Neural progenitor cell (in vitro differentiated cells): ENCODE measurements at regions not wholly inside any gene's neighbourhood (a gene's known extent, or its start where the extent isn't known, plus 50 kb on each side); places are given as distances from the start of the nearest gene placed in this dataset.

Source experiments
- DNase-seq: peaks from one replicate; pipeline ENCODE4 v3.0.0-alpha.2; 2016; ENCODE audit warnings: low spot score
- H2AFZ ChIP-seq: fragments of 200-600 bp; sonication (generic); replicated peaks from 2 replicates; pipeline ENCODE4 v1.6.1; 2016; ENCODE audit warnings: antibody characterized with exemption
- H3F3A ChIP-seq: fragments of 200-600 bp; sonication (generic); 2 replicates; pipeline ENCODE4 v1.6.1; 2016; ENCODE audit warnings: antibody characterized with exemption, low read depth
- H3K27ac ChIP-seq: fragments of 200-600 bp; sonication (generic); 2 replicates; pipeline ENCODE4 v1.5.1; 2016; ENCODE audit warnings: mild to moderate bottlenecking
- H3K27me3 ChIP-seq: fragments of 200-600 bp; sonication (generic); 2 replicates; pipeline ENCODE4 v1.6.1; 2016; ENCODE audit warnings: mild to moderate bottlenecking, moderate library complexity
- H3K36me3 ChIP-seq: fragments of 200-600 bp; sonication (generic); 2 replicates; pipeline ENCODE4 v1.5.1; 2016
- H3K4me1 ChIP-seq: fragments of 200-600 bp; sonication (generic); 2 replicates; pipeline ENCODE4 v1.6.1; 2016; ENCODE audit warnings: mixed run types
- H3K4me2 ChIP-seq: fragments of 200-600 bp; sonication (generic); 2 replicates; pipeline ENCODE4 v1.6.1; 2016
- H3K4me3 ChIP-seq: fragments of 200-600 bp; sonication (generic); 2 replicates; pipeline ENCODE4 v1.5.1; 2016
- H3K79me2 ChIP-seq: fragments of 200-600 bp; sonication (generic); 2 replicates; pipeline ENCODE4 v1.6.1; 2016; ENCODE audit warnings: low read depth
- H3K9ac ChIP-seq: fragments of 200-600 bp; sonication (generic); 2 replicates; pipeline ENCODE4 v1.6.1; 2016
- H3K9me3 ChIP-seq: fragments of 200-600 bp; sonication (generic); 2 replicates; pipeline ENCODE4 v1.5.1; 2016; ENCODE audit warnings: low read depth
- H4K20me1 ChIP-seq: fragments of 200-600 bp; sonication (generic); 2 replicates; pipeline ENCODE4 v1.6.1; 2016; ENCODE audit warnings: low read depth
- H3K27ac Mint-ChIP-seq: 3 replicates; pipeline ENCODE4 v1.8.0; 2021; ENCODE audit warnings: mixed read lengths
- H3K27me3 Mint-ChIP-seq: 2 replicates; pipeline ENCODE4 v1.8.0; 2022; ENCODE audit warnings: low read depth, mild to moderate bottlenecking, inconsistent platforms, moderate library complexity, mixed read lengths; ENCODE audit not compliant: insufficient read depth
- H3K36me3 Mint-ChIP-seq: 3 replicates; pipeline ENCODE4 v1.8.0; 2021; ENCODE audit warnings: mixed read lengths
- H3K4me1 Mint-ChIP-seq: 3 replicates; pipeline ENCODE4 v1.8.0; 2021; ENCODE audit warnings: mixed read lengths
- H3K4me3 Mint-ChIP-seq: 3 replicates; pipeline ENCODE4 v1.8.0; 2021; ENCODE audit warnings: mild to moderate bottlenecking, moderate library complexity, mixed read lengths
- H3K9me3 Mint-ChIP-seq: 3 replicates; pipeline ENCODE4 v1.8.0; 2020; ENCODE audit warnings: mixed read lengths
- EZH2 ChIP-seq: fragments of 200-600 bp; sonication (generic); IDR thresholded peaks from 2 replicates; pipeline ENCODE4 v1.6.1; 2017; ENCODE audit warnings: antibody characterized with exemption, mild to moderate bottlenecking, moderate library complexity
- EZH2phosphoT487 ChIP-seq: fragments of 200-600 bp; sonication (generic); IDR thresholded peaks from 2 replicates; pipeline ENCODE4 v1.6.1; 2017; ENCODE audit warnings: antibody characterized with exemption
- TF ChIP-seq, protein P1 (sequence below): fragments of 200-600 bp; sonication (generic); IDR thresholded peaks from 2 replicates; pipeline ENCODE4 v1.5.1; 2017; ENCODE audit warnings: antibody characterized with exemption, mild to moderate bottlenecking

DNA sequence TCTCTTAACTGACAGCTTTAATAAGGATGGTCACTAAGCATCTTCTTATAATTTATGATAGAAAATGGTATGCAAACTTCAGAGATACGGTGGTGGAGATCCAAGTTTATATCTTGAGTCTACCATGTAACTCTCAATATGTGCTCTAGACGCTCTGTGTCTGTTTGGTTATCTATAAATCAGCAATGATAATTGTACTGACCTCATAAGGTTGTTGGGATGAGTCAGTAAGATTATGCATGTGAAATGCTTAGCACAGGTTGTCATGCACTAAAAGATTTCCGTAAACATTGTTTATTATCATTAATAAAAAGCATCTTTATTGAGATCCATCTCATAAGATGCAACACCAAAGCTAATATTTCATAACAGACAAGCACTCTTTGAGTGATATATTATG, 1094.9 kb upstream of the EEF2KMT start:
- H3K4me2 ChIP-seq, result no peak overlapping the region
- Mint-ChIP-seq H3K9me3 (no peaks in the 10 kb centered on the region), H3K36me3 (no peaks in the 10 kb centered on the region), H3K27me3 (no peaks in the 10 kb centered on the region), H3K4me1 (peaks cover 5% of the 10 kb centered on the region), H3K4me3 (no peak overlapping the region), H3K27ac (no peak overlapping the region)
- no peaks in the 10 kb centered on the region for H3K9me3 ChIP-seq
- H3F3A ChIP-seq, result peaks cover 6% of the 10 kb centered on the region
- H3K4me1 ChIP-seq, result peaks cover 18% of the 10 kb centered on the region
- H3K27me3 ChIP-seq, result no peaks in the 10 kb centered on the region
- TF ChIP-seq EZH2phosphoT487 (no peak), EZH2 (no peak)
- TF ChIP-seq, protein P1, sequence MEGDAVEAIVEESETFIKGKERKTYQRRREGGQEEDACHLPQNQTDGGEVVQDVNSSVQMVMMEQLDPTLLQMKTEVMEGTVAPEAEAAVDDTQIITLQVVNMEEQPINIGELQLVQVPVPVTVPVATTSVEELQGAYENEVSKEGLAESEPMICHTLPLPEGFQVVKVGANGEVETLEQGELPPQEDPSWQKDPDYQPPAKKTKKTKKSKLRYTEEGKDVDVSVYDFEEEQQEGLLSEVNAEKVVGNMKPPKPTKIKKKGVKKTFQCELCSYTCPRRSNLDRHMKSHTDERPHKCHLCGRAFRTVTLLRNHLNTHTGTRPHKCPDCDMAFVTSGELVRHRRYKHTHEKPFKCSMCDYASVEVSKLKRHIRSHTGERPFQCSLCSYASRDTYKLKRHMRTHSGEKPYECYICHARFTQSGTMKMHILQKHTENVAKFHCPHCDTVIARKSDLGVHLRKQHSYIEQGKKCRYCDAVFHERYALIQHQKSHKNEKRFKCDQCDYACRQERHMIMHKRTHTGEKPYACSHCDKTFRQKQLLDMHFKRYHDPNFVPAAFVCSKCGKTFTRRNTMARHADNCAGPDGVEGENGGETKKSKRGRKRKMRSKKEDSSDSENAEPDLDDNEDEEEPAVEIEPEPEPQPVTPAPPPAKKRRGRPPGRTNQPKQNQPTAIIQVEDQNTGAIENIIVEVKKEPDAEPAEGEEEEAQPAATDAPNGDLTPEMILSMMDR, result no peak
- no peak overlapping the region for H3K9ac ChIP-seq
- H3K36me3 ChIP-seq, result no peaks in the 10 kb centered on the region
- H3K4me3 ChIP-seq, result no peak overlapping the region
- H3K79me2 ChIP-seq, result no peaks in the 10 kb centered on the region
- DNase-seq, result no peak
- H3K27ac ChIP-seq, result no peak overlapping the region
- H4K20me1 ChIP-seq, result peaks cover 10% of the 10 kb centered on the region
- H2AFZ ChIP-seq, result no peak overlapping the region

DNA sequence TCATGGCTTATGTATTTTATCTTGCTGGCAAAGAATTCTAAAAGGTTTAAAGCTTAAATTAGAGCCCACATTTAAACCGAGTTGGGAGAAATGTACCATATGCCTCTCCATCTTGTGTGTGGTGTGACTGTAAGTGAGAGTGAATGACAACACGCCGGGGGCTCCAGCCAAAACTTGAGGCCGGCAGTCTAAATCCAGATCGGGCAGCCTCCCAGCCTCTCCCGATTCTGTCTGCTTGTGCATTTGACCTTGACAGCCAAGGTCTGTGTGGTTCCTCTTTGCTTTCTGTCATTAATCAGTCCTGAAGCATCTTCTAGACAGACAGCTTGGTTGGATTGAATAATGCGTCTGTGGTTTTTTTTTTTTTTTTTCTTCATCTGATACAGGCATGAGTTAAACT, 1093.2 kb upstream of the EEF2KMT start:
- peaks cover 5% of the 10 kb centered on the region for H3K4me1 Mint-ChIP-seq
- H3K4me3 Mint-ChIP-seq, result no peak overlapping the region
- H3K4me3 ChIP-seq, result no peak overlapping the region

DNA sequence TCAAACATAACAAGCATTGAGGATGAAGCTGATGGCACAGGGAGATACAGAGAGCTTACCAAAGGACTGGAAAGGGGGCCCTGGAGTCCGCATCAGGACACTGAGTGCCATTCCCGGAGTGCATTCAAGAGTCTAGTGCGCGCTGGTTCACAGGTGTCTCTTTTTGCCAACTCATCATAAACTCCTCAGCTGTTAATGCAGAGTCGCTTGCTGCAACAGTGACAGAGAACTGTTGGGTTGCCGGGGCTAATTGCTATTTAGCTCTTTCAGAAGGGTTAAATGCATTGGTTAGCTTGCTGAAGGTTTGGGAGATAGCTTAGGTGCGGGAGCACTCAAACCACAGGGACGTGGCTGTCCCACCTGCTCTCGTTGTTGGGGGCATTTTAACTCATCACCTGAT, 1091.6 kb upstream of the EEF2KMT start:
- Mint-ChIP-seq H3K36me3 (no peaks in the 10 kb centered on the region), H3K4me1 (peaks cover 5% of the 10 kb centered on the region), H3K9me3 (peaks cover 1% of the 10 kb centered on the region), H3K27ac (no peak overlapping the region), H3K27me3 (no peaks in the 10 kb centered on the region), H3K4me3 (no peak overlapping the region)
- DNase-seq, result no peak
- H3K27me3 ChIP-seq, result no peaks in the 10 kb centered on the region
- no peaks in the 10 kb centered on the region for H3K79me2 ChIP-seq
- H3K27ac ChIP-seq, result no peak overlapping the region
- H3K4me3 ChIP-seq, result no peak overlapping the region
- peaks cover 7% of the 10 kb centered on the region for H4K20me1 ChIP-seq
- no peak overlapping the region for H3K9ac ChIP-seq
- H3K36me3 ChIP-seq, result no peaks in the 10 kb centered on the region
- peaks cover 4% of the 10 kb centered on the region for H3F3A ChIP-seq
- TF ChIP-seq EZH2 (no peak), EZH2phosphoT487 (no peak)
- TF ChIP-seq, protein P1, result no peak
- no peaks in the 10 kb centered on the region for H3K9me3 ChIP-seq
- peaks cover 11% of the 10 kb centered on the region for H3K4me1 ChIP-seq
- H2AFZ ChIP-seq, result no peak overlapping the region
- no peak overlapping the region for H3K4me2 ChIP-seq

More for the DNA sequence above, 1093.2 kb upstream of the EEF2KMT start:
- H3K9ac ChIP-seq, result no peak overlapping the region
- H3K9me3 ChIP-seq, result no peaks in the 10 kb centered on the region
- no peak overlapping the region for H2AFZ ChIP-seq
- Mint-ChIP-seq H3K27me3 (no peaks in the 10 kb centered on the region), H3K36me3 (no peaks in the 10 kb centered on the region), H3K27ac (no peak overlapping the region), H3K9me3 (no peaks in the 10 kb centered on the region)
- TF ChIP-seq, protein P1, result no peak
- no peak for TF ChIP-seq EZH2
- no peak for TF ChIP-seq EZH2phosphoT487
- peaks cover 10% of the 10 kb centered on the region for H3K4me1 ChIP-seq
- H3K79me2 ChIP-seq, result no peaks in the 10 kb centered on the region
- H3K27me3 ChIP-seq, result no peaks in the 10 kb centered on the region
- H3K36me3 ChIP-seq, result no peaks in the 10 kb centered on the region
- no peak overlapping the region for H3K4me2 ChIP-seq
- H3K27ac ChIP-seq, result no peak overlapping the region
- peaks cover 10% of the 10 kb centered on the region for H4K20me1 ChIP-seq
- peaks cover 6% of the 10 kb centered on the region for H3F3A ChIP-seq
- DNase-seq, result no peak
